Neural progenitor cell (in vitro differentiated cells): ENCODE measurements at regions not wholly inside any gene's neighbourhood (a gene's known extent, or its start where the extent isn't known, plus 50 kb on each side); places are given as distances from the start of the nearest gene placed in this dataset.

ENCODE experiments used
- DNase-seq: peaks from one replicate; pipeline ENCODE4 v3.0.0-alpha.2; 2016; ENCODE audit warnings: low spot score
- H2AFZ ChIP-seq: fragments of 200-600 bp; sonication (generic); replicated peaks from 2 replicates; pipeline ENCODE4 v1.6.1; 2016; ENCODE audit warnings: antibody characterized with exemption
- H3F3A ChIP-seq: fragments of 200-600 bp; sonication (generic); 2 replicates; pipeline ENCODE4 v1.6.1; 2016; ENCODE audit warnings: antibody characterized with exemption, low read depth
- H3K27ac ChIP-seq: fragments of 200-600 bp; sonication (generic); 2 replicates; pipeline ENCODE4 v1.5.1; 2016; ENCODE audit warnings: mild to moderate bottlenecking
- H3K27me3 ChIP-seq: fragments of 200-600 bp; sonication (generic); 2 replicates; pipeline ENCODE4 v1.6.1; 2016; ENCODE audit warnings: mild to moderate bottlenecking, moderate library complexity
- H3K36me3 ChIP-seq: fragments of 200-600 bp; sonication (generic); 2 replicates; pipeline ENCODE4 v1.5.1; 2016
- H3K4me1 ChIP-seq: fragments of 200-600 bp; sonication (generic); 2 replicates; pipeline ENCODE4 v1.6.1; 2016; ENCODE audit warnings: mixed run types
- H3K4me2 ChIP-seq: fragments of 200-600 bp; sonication (generic); 2 replicates; pipeline ENCODE4 v1.6.1; 2016
- H3K4me3 ChIP-seq: fragments of 200-600 bp; sonication (generic); 2 replicates; pipeline ENCODE4 v1.5.1; 2016
- H3K79me2 ChIP-seq: fragments of 200-600 bp; sonication (generic); 2 replicates; pipeline ENCODE4 v1.6.1; 2016; ENCODE audit warnings: low read depth
- H3K9ac ChIP-seq: fragments of 200-600 bp; sonication (generic); 2 replicates; pipeline ENCODE4 v1.6.1; 2016
- H3K9me3 ChIP-seq: fragments of 200-600 bp; sonication (generic); 2 replicates; pipeline ENCODE4 v1.5.1; 2016; ENCODE audit warnings: low read depth
- H4K20me1 ChIP-seq: fragments of 200-600 bp; sonication (generic); 2 replicates; pipeline ENCODE4 v1.6.1; 2016; ENCODE audit warnings: low read depth
- H3K27ac Mint-ChIP-seq: 3 replicates; pipeline ENCODE4 v1.8.0; 2021; ENCODE audit warnings: mixed read lengths
- H3K27me3 Mint-ChIP-seq: 2 replicates; pipeline ENCODE4 v1.8.0; 2022; ENCODE audit warnings: low read depth, mild to moderate bottlenecking, inconsistent platforms, moderate library complexity, mixed read lengths; ENCODE audit not compliant: insufficient read depth
- H3K36me3 Mint-ChIP-seq: 3 replicates; pipeline ENCODE4 v1.8.0; 2021; ENCODE audit warnings: mixed read lengths
- H3K4me1 Mint-ChIP-seq: 3 replicates; pipeline ENCODE4 v1.8.0; 2021; ENCODE audit warnings: mixed read lengths
- H3K4me3 Mint-ChIP-seq: 3 replicates; pipeline ENCODE4 v1.8.0; 2021; ENCODE audit warnings: mild to moderate bottlenecking, moderate library complexity, mixed read lengths
- H3K9me3 Mint-ChIP-seq: 3 replicates; pipeline ENCODE4 v1.8.0; 2020; ENCODE audit warnings: mixed read lengths
- EZH2 ChIP-seq: fragments of 200-600 bp; sonication (generic); IDR thresholded peaks from 2 replicates; pipeline ENCODE4 v1.6.1; 2017; ENCODE audit warnings: antibody characterized with exemption, mild to moderate bottlenecking, moderate library complexity
- EZH2phosphoT487 ChIP-seq: fragments of 200-600 bp; sonication (generic); IDR thresholded peaks from 2 replicates; pipeline ENCODE4 v1.6.1; 2017; ENCODE audit warnings: antibody characterized with exemption
- TF ChIP-seq, protein P1 (sequence below): fragments of 200-600 bp; sonication (generic); IDR thresholded peaks from 2 replicates; pipeline ENCODE4 v1.5.1; 2017; ENCODE audit warnings: antibody characterized with exemption, mild to moderate bottlenecking

DNA sequence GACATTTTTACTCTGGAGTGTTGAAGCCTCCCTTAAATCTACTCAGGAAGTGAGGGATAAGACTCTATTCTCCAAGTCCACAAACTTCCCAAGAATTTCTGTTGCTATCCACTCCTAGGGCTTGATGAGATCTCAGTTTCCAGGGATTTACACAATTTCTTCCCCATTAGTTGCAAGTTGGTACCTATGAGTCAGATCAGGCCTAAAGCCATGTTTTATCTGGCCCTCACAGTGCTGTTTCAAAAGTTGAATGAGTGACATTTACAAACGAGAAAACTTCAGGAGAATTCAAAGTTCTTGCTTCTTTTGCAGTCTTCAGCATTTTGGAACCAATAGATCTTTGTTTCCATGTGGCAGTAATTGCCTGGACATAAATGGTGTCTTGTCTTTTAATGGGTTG is 156.4 kb upstream of the SYT10 start:
- Mint-ChIP-seq H3K27ac (no peak overlapping the region), H3K36me3 (no peaks in the 10 kb centered on the region), H3K4me3 (no peak overlapping the region), H3K9me3 (no peaks in the 10 kb centered on the region), H3K4me1 (peaks cover 4% of the 10 kb centered on the region), H3K27me3 (peaks cover 3% of the 10 kb centered on the region)
- Histone ChIP-seq H3K27me3 (no peaks in the 10 kb centered on the region), H4K20me1 (no peaks in the 10 kb centered on the region), H3K9me3 (no peaks in the 10 kb centered on the region), H3K4me3 (no peak overlapping the region), H3F3A (no peaks in the 10 kb centered on the region), H3K4me1 (no peaks in the 10 kb centered on the region), H3K27ac (no peak overlapping the region), H3K79me2 (no peaks in the 10 kb centered on the region), H3K36me3 (no peaks in the 10 kb centered on the region), H2AFZ (no peak overlapping the region), H3K9ac (no peak overlapping the region), H3K4me2 (no peak overlapping the region)
- TF ChIP-seq, protein P1, sequence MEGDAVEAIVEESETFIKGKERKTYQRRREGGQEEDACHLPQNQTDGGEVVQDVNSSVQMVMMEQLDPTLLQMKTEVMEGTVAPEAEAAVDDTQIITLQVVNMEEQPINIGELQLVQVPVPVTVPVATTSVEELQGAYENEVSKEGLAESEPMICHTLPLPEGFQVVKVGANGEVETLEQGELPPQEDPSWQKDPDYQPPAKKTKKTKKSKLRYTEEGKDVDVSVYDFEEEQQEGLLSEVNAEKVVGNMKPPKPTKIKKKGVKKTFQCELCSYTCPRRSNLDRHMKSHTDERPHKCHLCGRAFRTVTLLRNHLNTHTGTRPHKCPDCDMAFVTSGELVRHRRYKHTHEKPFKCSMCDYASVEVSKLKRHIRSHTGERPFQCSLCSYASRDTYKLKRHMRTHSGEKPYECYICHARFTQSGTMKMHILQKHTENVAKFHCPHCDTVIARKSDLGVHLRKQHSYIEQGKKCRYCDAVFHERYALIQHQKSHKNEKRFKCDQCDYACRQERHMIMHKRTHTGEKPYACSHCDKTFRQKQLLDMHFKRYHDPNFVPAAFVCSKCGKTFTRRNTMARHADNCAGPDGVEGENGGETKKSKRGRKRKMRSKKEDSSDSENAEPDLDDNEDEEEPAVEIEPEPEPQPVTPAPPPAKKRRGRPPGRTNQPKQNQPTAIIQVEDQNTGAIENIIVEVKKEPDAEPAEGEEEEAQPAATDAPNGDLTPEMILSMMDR = no peak
- TF ChIP-seq EZH2 (no peak), EZH2phosphoT487 (no peak)
- DNase-seq = no peak

DNA sequence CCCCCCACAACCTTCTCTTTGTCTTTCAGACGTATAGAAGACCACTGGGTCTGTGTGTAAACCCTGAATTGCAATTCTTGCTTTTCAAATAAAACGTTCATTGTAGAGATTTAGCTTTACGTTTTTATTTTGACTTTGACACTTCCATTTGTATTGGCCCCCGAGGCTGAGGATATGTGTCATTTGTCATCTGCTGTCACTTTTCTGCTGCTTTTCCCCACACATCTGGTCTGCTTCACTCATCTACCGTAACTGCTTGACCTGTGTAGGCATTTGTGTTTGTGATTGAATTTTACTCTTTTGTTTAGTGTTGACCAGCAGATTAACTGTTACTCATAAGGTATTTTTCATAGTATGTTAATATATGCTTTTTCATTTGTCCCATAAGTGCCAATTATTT is 157.2 kb upstream of the SYT10 start:
- H3K27ac Mint-ChIP-seq = no peak overlapping the region
- Histone ChIP-seq H3K9me3 (no peaks in the 10 kb centered on the region), H3K27ac (no peak overlapping the region), H3K9ac (no peak overlapping the region), H4K20me1 (no peaks in the 10 kb centered on the region), H3K36me3 (no peaks in the 10 kb centered on the region), H3K4me2 (no peak overlapping the region), H2AFZ (no peak overlapping the region), H3F3A (no peaks in the 10 kb centered on the region), H3K4me3 (no peak overlapping the region), H3K79me2 (no peaks in the 10 kb centered on the region), H3K27me3 (no peaks in the 10 kb centered on the region), H3K4me1 (no peaks in the 10 kb centered on the region)
- H3K9me3 Mint-ChIP-seq = no peaks in the 10 kb centered on the region
- TF ChIP-seq EZH2phosphoT487 (no peak), EZH2 (no peak)
- TF ChIP-seq, protein P1 = no peak
- no peak overlapping the region for H3K4me3 Mint-ChIP-seq
- H3K4me1 Mint-ChIP-seq = peaks cover 4% of the 10 kb centered on the region
- no peak for DNase-seq
- peaks cover 3% of the 10 kb centered on the region for H3K27me3 Mint-ChIP-seq
- no peaks in the 10 kb centered on the region for H3K36me3 Mint-ChIP-seq

DNA sequence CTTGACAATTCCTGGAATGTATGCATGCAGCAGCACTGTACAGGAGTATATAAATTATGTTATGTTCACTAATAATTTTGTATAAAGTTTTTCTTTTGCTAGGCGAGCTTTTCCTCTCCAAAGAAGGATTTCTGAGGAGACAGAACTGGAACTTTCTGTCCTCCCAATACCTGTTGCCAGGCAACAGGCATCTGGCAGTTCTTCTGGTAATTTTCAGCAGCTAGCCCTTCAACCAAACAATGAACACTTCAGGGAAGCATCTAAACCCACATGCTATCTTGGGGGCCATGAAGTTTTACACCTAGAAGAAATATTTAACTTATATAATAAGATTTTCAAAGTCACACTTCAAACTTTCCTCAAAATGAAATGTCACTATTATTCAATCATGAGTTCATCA is 162.9 kb upstream of the SYT10 start:
- Mint-ChIP-seq H3K4me3 (no peak overlapping the region), H3K36me3 (no peaks in the 10 kb centered on the region), H3K4me1 (peaks cover 17% of the 10 kb centered on the region), H3K27ac (no peak overlapping the region), H3K27me3 (peaks cover 3% of the 10 kb centered on the region), H3K9me3 (no peaks in the 10 kb centered on the region)
- H3K4me3 ChIP-seq = no peak overlapping the region
- H3K4me2 ChIP-seq = no peak overlapping the region
- no peak overlapping the region for H2AFZ ChIP-seq
- no peaks in the 10 kb centered on the region for H4K20me1 ChIP-seq
- H3F3A ChIP-seq = no peaks in the 10 kb centered on the region
- H3K4me1 ChIP-seq = peaks cover 2% of the 10 kb centered on the region
- no peaks in the 10 kb centered on the region for H3K36me3 ChIP-seq
- TF ChIP-seq, protein P1 = no peak
- no peak for DNase-seq
- no peak overlapping the region for H3K27ac ChIP-seq
- H3K79me2 ChIP-seq = no peaks in the 10 kb centered on the region
- no peaks in the 10 kb centered on the region for H3K9me3 ChIP-seq
- no peak overlapping the region for H3K9ac ChIP-seq
- H3K27me3 ChIP-seq = no peaks in the 10 kb centered on the region

DNA sequence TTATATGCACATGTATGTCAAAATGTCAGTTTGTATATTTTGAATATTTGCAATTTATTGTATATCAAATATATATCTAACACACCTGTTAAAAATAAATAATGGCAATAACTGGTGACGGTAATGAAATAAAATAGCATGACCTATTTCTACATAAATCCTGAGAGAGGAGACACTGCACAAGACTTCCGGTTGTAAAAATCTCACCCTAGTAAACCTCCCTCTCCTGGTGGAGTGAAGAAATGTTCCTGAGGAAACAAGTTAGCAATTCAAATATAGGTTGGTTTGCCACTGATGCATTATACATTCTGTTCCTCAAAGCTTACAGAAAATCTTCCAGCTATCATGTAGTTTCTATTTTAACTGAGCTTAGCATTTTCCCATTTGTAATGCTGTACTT is 166.1 kb upstream of the SYT10 start:
- peaks cover 13% of the 10 kb centered on the region for H3K4me1 Mint-ChIP-seq
- no peak overlapping the region for H3K4me2 ChIP-seq
- H4K20me1 ChIP-seq = no peaks in the 10 kb centered on the region
- H3K27me3 Mint-ChIP-seq = peaks cover 2% of the 10 kb centered on the region
- no peaks in the 10 kb centered on the region for H3F3A ChIP-seq
- TF ChIP-seq, protein P1 = peak; percentile 57
- TF ChIP-seq EZH2phosphoT487 = no peak
- no peaks in the 10 kb centered on the region for H3K9me3 Mint-ChIP-seq
- no peak overlapping the region for H3K27ac ChIP-seq
- no peaks in the 10 kb centered on the region for H3K36me3 Mint-ChIP-seq
- no peak overlapping the region for H3K9ac ChIP-seq
- H3K9me3 ChIP-seq = no peaks in the 10 kb centered on the region
- no peak overlapping the region for H3K4me3 Mint-ChIP-seq
- H3K4me3 ChIP-seq = no peak overlapping the region
- H3K27me3 ChIP-seq = no peaks in the 10 kb centered on the region
- no peaks in the 10 kb centered on the region for H3K36me3 ChIP-seq
- H3K27ac Mint-ChIP-seq = no peak overlapping the region
- H2AFZ ChIP-seq = no peak overlapping the region
- DNase-seq = peak; percentile 47
- peaks cover 2% of the 10 kb centered on the region for H3K4me1 ChIP-seq
- H3K79me2 ChIP-seq = no peaks in the 10 kb centered on the region
